ENCODE measurements at regions not wholly inside any gene's neighbourhood (a gene's known extent, or its start where the extent isn't known, plus 50 kb on each side); places are given as distances from the start of the nearest gene placed in this dataset.

GRCh38 chr2:238505119-238505891 lies 78.6 kb downstream of the ASB1 start:
- DNase-seq (no peak), ATAC-seq (ENCODE audit: insufficient read depth, low FRiP score) (no peak)
- WGBS, 2 donors = 76 to 78% methylated on average over 16 of the region's 16 CpGs
- H3K4me3 ChIP-seq = no peak overlapping the region
- no peak for TF ChIP-seq CTCF (IDR thresholded peaks at IDR 0.05; ENCODE audit: control extremely low read depth, extremely low read depth)
- peaks cover 0 to 5% (median 0%) of the 10 kb centered on the region in 4 donors for H3K9me3 ChIP-seq (ENCODE audit: control insufficient read depth in 4 of 4, insufficient read depth in 3 of 4, low read length in 3 of 4)
- no peaks in the 10 kb centered on the region for H3K27me3 ChIP-seq (ENCODE audit: control insufficient read depth in 3 of 3, insufficient read depth in 3 of 3, low read length in 2 of 3)
- H3K9ac ChIP-seq (ENCODE audit: insufficient read depth in 1 of 2, low read length in 2 of 2) = no peak overlapping the region
- H3K36me3 ChIP-seq (ENCODE audit: control insufficient read depth in 4 of 4, insufficient read depth in 4 of 4, low read length in 4 of 4) = no peaks in the 10 kb centered on the region
- H3K4me1 ChIP-seq (ENCODE audit: control insufficient read depth in 5 of 5, insufficient read depth in 5 of 5, low read length in 5 of 5) = peaks cover 0 to 8% (median 0%) of the 10 kb centered on the region in 5 donors
- H3K27ac ChIP-seq (ENCODE audit: low read depth in 1 of 2, low read length in 1 of 2) = no peak overlapping the region

GRCh38 chr2:238505892-238506280 lies 79.2 kb downstream of the ASB1 start:
- no peak for ATAC-seq (ENCODE audit: insufficient read depth, low FRiP score)
- WGBS, 2 donors = 88% methylated on average over 9 of the region's 9 CpGs
- peaks cover 0 to 5% (median 0%) of the 10 kb centered on the region in 4 donors for H3K9me3 ChIP-seq (ENCODE audit: control insufficient read depth in 4 of 4, insufficient read depth in 3 of 4, low read length in 3 of 4)
- H3K27ac ChIP-seq (ENCODE audit: low read depth in 1 of 2, low read length in 1 of 2) = no peak overlapping the region
- H3K36me3 ChIP-seq (ENCODE audit: control insufficient read depth in 4 of 4, insufficient read depth in 4 of 4, low read length in 4 of 4) = no peaks in the 10 kb centered on the region
- TF ChIP-seq CTCF (IDR thresholded peaks at IDR 0.05; ENCODE audit: control extremely low read depth, extremely low read depth) = no peak
- H3K4me3 ChIP-seq = no peak overlapping the region
- no peaks in the 10 kb centered on the region for H3K27me3 ChIP-seq (ENCODE audit: control insufficient read depth in 3 of 3, insufficient read depth in 3 of 3, low read length in 2 of 3)
- no peak overlapping the region for H3K9ac ChIP-seq (ENCODE audit: insufficient read depth in 1 of 2, low read length in 2 of 2)
- DNase-seq = no peak
- peaks cover 0 to 8% (median 0%) of the 10 kb centered on the region in 5 donors for H3K4me1 ChIP-seq (ENCODE audit: control insufficient read depth in 5 of 5, insufficient read depth in 5 of 5, low read length in 5 of 5)

- Histone ChIP-seq H3K4me3 (no peak overlapping the region), H3K9ac (ENCODE audit: insufficient read depth in 1 of 2, low read length in 2 of 2) (no peak overlapping the region), H3K27me3 (ENCODE audit: control insufficient read depth in 3 of 3, insufficient read depth in 3 of 3, low read length in 2 of 3) (no peaks in the 10 kb centered on the region), H3K9me3 (ENCODE audit: control insufficient read depth in 4 of 4, insufficient read depth in 3 of 4, low read length in 3 of 4) (peaks cover 0 to 5% (median 0%) of the 10 kb centered on the region in 4 donors), H3K27ac (ENCODE audit: low read depth in 1 of 2, low read length in 1 of 2) (no peak overlapping the region), H3K4me1 (ENCODE audit: control insufficient read depth in 5 of 5, insufficient read depth in 5 of 5, low read length in 5 of 5) (peaks cover 0 to 8% (median 0%) of the 10 kb centered on the region in 5 donors), H3K36me3 (ENCODE audit: control insufficient read depth in 4 of 4, insufficient read depth in 4 of 4, low read length in 4 of 4) (no peaks in the 10 kb centered on the region)
- 85 to 88% methylated on average over 17 of the region's 17 CpGs for WGBS, 2 donors
- no peak for TF ChIP-seq CTCF (IDR thresholded peaks at IDR 0.05; ENCODE audit: control extremely low read depth, extremely low read depth)
- no peak for ATAC-seq (ENCODE audit: insufficient read depth, low FRiP score)
- DNase-seq = no peak
Observed at GRCh38 chr2:238506371-238507068, 79.8 kb downstream of the ASB1 start.
